WTC11 (cell line): ENCODE measurements at regions not wholly inside any gene's neighbourhood (a gene's known extent, or its start where the extent isn't known, plus 50 kb on each side); places are given as distances from the start of the nearest gene placed in this dataset.

Source experiments
- ATAC-seq: fragments of 200-7000 bp; cut with Tn5 transposase; 2 replicates; pipeline ENCODE4 v1.10.0; 2021; ENCODE audit warnings: mild to moderate bottlenecking, moderate library complexity
- CTCF ChIA-PET: fragments of 300-600 bp; sonication (Branson Sonifier 250); formaldehyde crosslinking; loops from one replicate; lab custom pipeline; 2021; ENCODE audit warnings: antibody characterized with exemption; lab: Charles Lee
- POLR2A ChIA-PET: fragments of 350-600 bp; sonication (Branson Sonifier 250); formaldehyde crosslinking; loops from one replicate; lab custom pipeline; 2021; ENCODE audit warnings: antibody characterized with exemption; lab: Charles Lee
- DNase-seq: peaks from one replicate; pipeline ENCODE4 v3.0.0; 2021; ENCODE audit warnings: low spot score
- H3K27ac Mint-ChIP-seq: 2 replicates; pipeline ENCODE4 v1.8.0; 2021; ENCODE audit warnings: mixed read lengths
- H3K27me3 Mint-ChIP-seq: 2 replicates; pipeline ENCODE4 v1.8.0; 2021; ENCODE audit warnings: low read depth, mild to moderate bottlenecking, moderate library complexity, mixed read lengths
- H3K36me3 Mint-ChIP-seq: 2 replicates; pipeline ENCODE4 v1.8.0; 2021; ENCODE audit warnings: mixed read lengths
- H3K4me1 Mint-ChIP-seq: 2 replicates; pipeline ENCODE4 v1.8.0; 2022; ENCODE audit warnings: mixed read lengths
- H3K4me3 Mint-ChIP-seq: 2 replicates; pipeline ENCODE4 v1.8.0; 2021; ENCODE audit warnings: mild to moderate bottlenecking, moderate library complexity, mixed read lengths
- H3K9me3 Mint-ChIP-seq: 2 replicates; pipeline ENCODE4 v1.8.0; 2021; ENCODE audit warnings: mixed read lengths
- CREB1 ChIP-seq: sonication (generic); formaldehyde crosslinking; IDR thresholded peaks from 2 replicates; pipeline ENCODE4 v1.8.0; 2023; ENCODE audit warnings: mild to moderate bottlenecking, missing genetic modification reagents
- ELF4 ChIP-seq: sonication (generic); formaldehyde crosslinking; IDR thresholded peaks from 2 replicates; pipeline ENCODE4 v1.8.1; 2022; ENCODE audit warnings: low read depth, mild to moderate bottlenecking, moderate library complexity, missing genetic modification reagents
- GRHL2 ChIP-seq: fragments of 250-450 bp; sonication (Bioruptor Pico); IDR thresholded peaks from 2 replicates; pipeline ENCODE4 v1.8.0; 2022; ENCODE audit warnings: mild to moderate bottlenecking, moderate library complexity; ENCODE audit not compliant: insufficient replicate concordance, severe bottlenecking
- HMGA2 ChIP-seq: fragments of 250-450 bp; sonication (Bioruptor Pico); IDR thresholded peaks from 2 replicates; pipeline ENCODE4 v1.4.0; 2021; ENCODE audit warnings: mild to moderate bottlenecking, moderate library complexity
- JUN ChIP-seq: sonication (generic); formaldehyde crosslinking; IDR thresholded peaks from 2 replicates; pipeline ENCODE4 v1.8.0; 2023; ENCODE audit warnings: mild to moderate bottlenecking, missing genetic modification reagents
- NFE2L1 ChIP-seq: sonication (generic); formaldehyde crosslinking; IDR thresholded peaks from 2 replicates; pipeline ENCODE4 v1.8.1; 2023; ENCODE audit warnings: missing genetic modification reagents
- SMAD4 ChIP-seq: sonication (generic); formaldehyde crosslinking; IDR thresholded peaks from 2 replicates; pipeline ENCODE4 v1.8.0; 2022; ENCODE audit warnings: mild to moderate bottlenecking, missing genetic modification reagents
- ZBTB21 ChIP-seq: sonication (generic); formaldehyde crosslinking; IDR thresholded peaks from 2 replicates; pipeline ENCODE4 v1.8.1; 2023; ENCODE audit warnings: mild to moderate bottlenecking, missing genetic modification reagents, borderline replicate concordance
- ZBTB43 ChIP-seq: sonication (generic); formaldehyde crosslinking; IDR thresholded peaks from 2 replicates; pipeline ENCODE4 v1.8.1; 2023; ENCODE audit warnings: mild to moderate bottlenecking, missing genetic modification reagents
- ZNF423 ChIP-seq: fragments of 250-450 bp; sonication (Bioruptor Pico); IDR thresholded peaks from 2 replicates; pipeline ENCODE4 v2.1.2; 2022; ENCODE audit warnings: mild to moderate bottlenecking, moderate library complexity
- TF ChIP-seq, protein P1 (sequence below): fragments of 250-450 bp; sonication (Bioruptor Pico); IDR thresholded peaks from 2 replicates; pipeline ENCODE4 v1.9.0; 2021; ENCODE audit warnings: mild to moderate bottlenecking
- TF ChIP-seq, protein P2 (sequence below): sonication (generic); formaldehyde crosslinking; IDR thresholded peaks from 2 replicates; pipeline ENCODE4 v1.8.1; 2022; ENCODE audit warnings: mild to moderate bottlenecking, missing genetic modification reagents, moderate library complexity, borderline replicate concordance
- TF ChIP-seq, protein P3 (sequence below): sonication (generic); formaldehyde crosslinking; IDR thresholded peaks from 2 replicates; pipeline ENCODE4 v1.8.0; 2022; ENCODE audit warnings: mild to moderate bottlenecking, missing genetic modification reagents
- TF ChIP-seq, protein P4 (sequence below): sonication (generic); formaldehyde crosslinking; IDR thresholded peaks from 2 replicates; pipeline ENCODE4 v1.8.1; 2023; ENCODE audit warnings: mild to moderate bottlenecking, missing genetic modification reagents, moderate library complexity
- TF ChIP-seq, protein P5 (sequence below): sonication (generic); formaldehyde crosslinking; IDR thresholded peaks from 2 replicates; pipeline ENCODE4 v1.8.1; 2022; ENCODE audit warnings: low read depth, mild to moderate bottlenecking, moderate library complexity, missing genetic modification reagents, borderline replicate concordance

DNA sequence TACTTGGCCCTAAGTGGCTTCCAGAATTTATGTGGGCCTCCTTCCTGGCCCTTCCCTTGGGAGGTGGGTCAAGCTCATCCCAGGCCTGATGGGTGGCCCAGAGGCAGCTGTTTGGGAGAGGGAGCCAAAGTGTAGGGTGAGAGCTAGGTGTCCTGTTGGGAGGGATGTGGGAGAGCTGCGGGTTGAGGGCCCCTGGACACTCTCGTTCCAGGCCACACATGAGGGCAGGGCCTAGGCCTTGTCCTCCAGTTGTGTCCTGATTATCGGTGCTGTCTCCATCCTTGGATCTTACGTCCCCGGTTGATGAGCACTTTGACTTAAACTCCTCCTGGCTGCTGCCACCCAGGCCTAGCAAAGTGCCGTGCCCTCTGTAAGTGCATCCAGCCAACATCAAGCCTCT is 177.5 kb upstream of the VASH1 start (continued):
- TF ChIP-seq, protein P1, sequence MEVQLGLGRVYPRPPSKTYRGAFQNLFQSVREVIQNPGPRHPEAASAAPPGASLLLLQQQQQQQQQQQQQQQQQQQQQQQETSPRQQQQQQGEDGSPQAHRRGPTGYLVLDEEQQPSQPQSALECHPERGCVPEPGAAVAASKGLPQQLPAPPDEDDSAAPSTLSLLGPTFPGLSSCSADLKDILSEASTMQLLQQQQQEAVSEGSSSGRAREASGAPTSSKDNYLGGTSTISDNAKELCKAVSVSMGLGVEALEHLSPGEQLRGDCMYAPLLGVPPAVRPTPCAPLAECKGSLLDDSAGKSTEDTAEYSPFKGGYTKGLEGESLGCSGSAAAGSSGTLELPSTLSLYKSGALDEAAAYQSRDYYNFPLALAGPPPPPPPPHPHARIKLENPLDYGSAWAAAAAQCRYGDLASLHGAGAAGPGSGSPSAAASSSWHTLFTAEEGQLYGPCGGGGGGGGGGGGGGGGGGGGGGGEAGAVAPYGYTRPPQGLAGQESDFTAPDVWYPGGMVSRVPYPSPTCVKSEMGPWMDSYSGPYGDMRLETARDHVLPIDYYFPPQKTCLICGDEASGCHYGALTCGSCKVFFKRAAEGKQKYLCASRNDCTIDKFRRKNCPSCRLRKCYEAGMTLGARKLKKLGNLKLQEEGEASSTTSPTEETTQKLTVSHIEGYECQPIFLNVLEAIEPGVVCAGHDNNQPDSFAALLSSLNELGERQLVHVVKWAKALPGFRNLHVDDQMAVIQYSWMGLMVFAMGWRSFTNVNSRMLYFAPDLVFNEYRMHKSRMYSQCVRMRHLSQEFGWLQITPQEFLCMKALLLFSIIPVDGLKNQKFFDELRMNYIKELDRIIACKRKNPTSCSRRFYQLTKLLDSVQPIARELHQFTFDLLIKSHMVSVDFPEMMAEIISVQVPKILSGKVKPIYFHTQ (CRISPR knock-in tag): no peak
- TF ChIP-seq, protein P2, sequence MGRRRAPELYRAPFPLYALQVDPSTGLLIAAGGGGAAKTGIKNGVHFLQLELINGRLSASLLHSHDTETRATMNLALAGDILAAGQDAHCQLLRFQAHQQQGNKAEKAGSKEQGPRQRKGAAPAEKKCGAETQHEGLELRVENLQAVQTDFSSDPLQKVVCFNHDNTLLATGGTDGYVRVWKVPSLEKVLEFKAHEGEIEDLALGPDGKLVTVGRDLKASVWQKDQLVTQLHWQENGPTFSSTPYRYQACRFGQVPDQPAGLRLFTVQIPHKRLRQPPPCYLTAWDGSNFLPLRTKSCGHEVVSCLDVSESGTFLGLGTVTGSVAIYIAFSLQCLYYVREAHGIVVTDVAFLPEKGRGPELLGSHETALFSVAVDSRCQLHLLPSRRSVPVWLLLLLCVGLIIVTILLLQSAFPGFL (CRISPR knock-in tag): no peak
- no peak for TF ChIP-seq SMAD4
- TF ChIP-seq, protein P3, sequence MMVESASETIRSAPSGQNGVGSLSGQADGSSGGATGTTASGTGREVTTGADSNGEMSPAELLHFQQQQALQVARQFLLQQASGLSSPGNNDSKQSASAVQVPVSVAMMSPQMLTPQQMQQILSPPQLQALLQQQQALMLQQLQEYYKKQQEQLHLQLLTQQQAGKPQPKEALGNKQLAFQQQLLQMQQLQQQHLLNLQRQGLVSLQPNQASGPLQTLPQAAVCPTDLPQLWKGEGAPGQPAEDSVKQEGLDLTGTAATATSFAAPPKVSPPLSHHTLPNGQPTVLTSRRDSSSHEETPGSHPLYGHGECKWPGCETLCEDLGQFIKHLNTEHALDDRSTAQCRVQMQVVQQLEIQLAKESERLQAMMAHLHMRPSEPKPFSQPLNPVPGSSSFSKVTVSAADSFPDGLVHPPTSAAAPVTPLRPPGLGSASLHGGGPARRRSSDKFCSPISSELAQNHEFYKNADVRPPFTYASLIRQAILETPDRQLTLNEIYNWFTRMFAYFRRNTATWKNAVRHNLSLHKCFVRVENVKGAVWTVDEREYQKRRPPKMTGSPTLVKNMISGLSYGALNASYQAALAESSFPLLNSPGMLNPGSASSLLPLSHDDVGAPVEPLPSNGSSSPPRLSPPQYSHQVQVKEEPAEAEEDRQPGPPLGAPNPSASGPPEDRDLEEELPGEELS (CRISPR knock-in tag): no peak

GRCh38 chr14:76584271-76584702 is 177.0 kb upstream of the VASH1 start:
- Mint-ChIP-seq H3K27me3 (no peaks in the 10 kb centered on the region), H3K27ac (peak overlapping the region; percentile 25; the same call in 1 of the 2 replicates), H3K4me1 (no peaks in the 10 kb centered on the region), H3K36me3 (peaks cover 3% of the 10 kb centered on the region; the same call in 1 of the 2 replicates), H3K9me3 (peaks cover 8% of the 10 kb centered on the region; the same call in 1 of the 2 replicates), H3K4me3 (no peak overlapping the region)
- no peak for DNase-seq
- TF ChIP-seq ZNF423 (CRISPR knock-in tag) (no peak), ZBTB43 (CRISPR knock-in tag) (no peak), JUN (CRISPR knock-in tag) (no peak), ZBTB21 (CRISPR knock-in tag) (no peak), ELF4 (CRISPR knock-in tag) (no peak), GRHL2 (CRISPR knock-in tag) (no peak), CREB1 (CRISPR knock-in tag) (no peak), HMGA2 (CRISPR knock-in tag) (no peak), NFE2L1 (no peak)
- TF ChIP-seq, protein P4, sequence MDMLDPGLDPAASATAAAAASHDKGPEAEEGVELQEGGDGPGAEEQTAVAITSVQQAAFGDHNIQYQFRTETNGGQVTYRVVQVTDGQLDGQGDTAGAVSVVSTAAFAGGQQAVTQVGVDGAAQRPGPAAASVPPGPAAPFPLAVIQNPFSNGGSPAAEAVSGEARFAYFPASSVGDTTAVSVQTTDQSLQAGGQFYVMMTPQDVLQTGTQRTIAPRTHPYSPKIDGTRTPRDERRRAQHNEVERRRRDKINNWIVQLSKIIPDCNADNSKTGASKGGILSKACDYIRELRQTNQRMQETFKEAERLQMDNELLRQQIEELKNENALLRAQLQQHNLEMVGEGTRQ (CRISPR knock-in tag): no peak
- TF ChIP-seq, protein P5, sequence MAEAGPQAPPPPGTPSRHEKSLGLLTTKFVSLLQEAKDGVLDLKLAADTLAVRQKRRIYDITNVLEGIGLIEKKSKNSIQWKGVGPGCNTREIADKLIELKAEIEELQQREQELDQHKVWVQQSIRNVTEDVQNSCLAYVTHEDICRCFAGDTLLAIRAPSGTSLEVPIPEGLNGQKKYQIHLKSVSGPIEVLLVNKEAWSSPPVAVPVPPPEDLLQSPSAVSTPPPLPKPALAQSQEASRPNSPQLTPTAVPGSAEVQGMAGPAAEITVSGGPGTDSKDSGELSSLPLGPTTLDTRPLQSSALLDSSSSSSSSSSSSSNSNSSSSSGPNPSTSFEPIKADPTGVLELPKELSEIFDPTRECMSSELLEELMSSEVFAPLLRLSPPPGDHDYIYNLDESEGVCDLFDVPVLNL: no peak
- ATAC-seq: no peak
- ChIA-PET CTCF (interaction anchor here (0.5 to 1.8 kb wide), 3 partner anchors 15 to 739 kb away, joined by 3 to 4 read pairs (median 3); no protein-coding TSS in a partner anchor), POLR2A (no interaction called here)
